ENCODE measurements at regions not wholly inside any gene's neighbourhood (a gene's known extent, or its start where the extent isn't known, plus 50 kb on each side); places are given as distances from the start of the nearest gene placed in this dataset.

- TF ChIP-seq CTCF (IDR thresholded peaks at IDR 0.05; ENCODE audit: control extremely low read depth in 1 of 3, insufficient read depth in 1 of 3, low read depth in 1 of 3, low read length in 3 of 3): no peak
- TF ChIP-seq POLR2A (IDR thresholded peaks at IDR 0.05; ENCODE audit: control extremely low read depth in 1 of 2, low read depth in 2 of 2, low read length in 2 of 2): no peak
- no peak for TF ChIP-seq ATF3 (IDR thresholded peaks at IDR 0.05; ENCODE audit: insufficient read depth, low read depth, low read length)
- no peak for TF ChIP-seq TEAD4 (IDR thresholded peaks at IDR 0.05; ENCODE audit: low read depth, low read length)
- TF ChIP-seq POLR2AphosphoS5 (IDR thresholded peaks at IDR 0.05; ENCODE audit: low read depth, low read length): no peak
Observed at GRCh38 chr3:118828351-118828750, 206.3 kb downstream of the IGSF11 start.
